Peyer's patch (tissue), 4 donors: ENCODE measurements at regions not wholly inside any gene's neighbourhood (a gene's known extent, or its start where the extent isn't known, plus 50 kb on each side); places are given as distances from the start of the nearest gene placed in this dataset.

Experiments used
- POLR2A ChIP-seq, 2 donors: fragments of 450-650 bp; IDR thresholded peaks; one replicate each; pipeline ENCODE4 v1.5.1; 2017; ENCODE audit warnings: antibody characterized with exemption in 2 of 2, mild to moderate bottlenecking in 2 of 2, moderate library complexity in 2 of 2
- TF ChIP-seq, protein P1 (sequence below), 6 experiments: fragments of 450-650 bp in 4 of 6; fragments of 200-600 bp in 2 of 6; sonication (generic) in 1 of 6; IDR thresholded peaks; one replicate each; pipeline ENCODE4 v1.5.1; 2017 to 2019; ENCODE audit warnings: antibody characterized with exemption in 6 of 6, mild to moderate bottlenecking in 3 of 6, moderate library complexity in 1 of 6

DNA sequence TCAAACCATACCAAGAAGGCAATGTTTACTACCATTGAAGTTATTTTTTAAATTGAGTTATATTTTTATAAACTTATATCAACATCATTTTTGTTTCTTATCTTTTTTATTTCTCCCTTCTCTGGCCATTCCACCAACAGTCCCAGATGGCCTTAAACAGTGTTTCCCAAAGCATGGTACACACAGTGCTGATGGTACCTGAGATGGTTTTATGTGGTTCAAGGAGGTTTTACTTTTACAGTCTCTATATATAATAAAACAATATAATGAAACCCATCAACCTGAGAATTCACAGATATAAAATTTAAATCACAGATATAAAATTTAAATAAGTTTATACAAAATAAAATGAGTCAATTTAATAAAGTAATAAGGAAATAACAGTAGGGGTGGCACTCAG lies 65.1 kb upstream of the MSTN start:
- TF ChIP-seq POLR2A (IDR thresholded peaks at IDR 0.05): no peak
- TF ChIP-seq, protein P1, sequence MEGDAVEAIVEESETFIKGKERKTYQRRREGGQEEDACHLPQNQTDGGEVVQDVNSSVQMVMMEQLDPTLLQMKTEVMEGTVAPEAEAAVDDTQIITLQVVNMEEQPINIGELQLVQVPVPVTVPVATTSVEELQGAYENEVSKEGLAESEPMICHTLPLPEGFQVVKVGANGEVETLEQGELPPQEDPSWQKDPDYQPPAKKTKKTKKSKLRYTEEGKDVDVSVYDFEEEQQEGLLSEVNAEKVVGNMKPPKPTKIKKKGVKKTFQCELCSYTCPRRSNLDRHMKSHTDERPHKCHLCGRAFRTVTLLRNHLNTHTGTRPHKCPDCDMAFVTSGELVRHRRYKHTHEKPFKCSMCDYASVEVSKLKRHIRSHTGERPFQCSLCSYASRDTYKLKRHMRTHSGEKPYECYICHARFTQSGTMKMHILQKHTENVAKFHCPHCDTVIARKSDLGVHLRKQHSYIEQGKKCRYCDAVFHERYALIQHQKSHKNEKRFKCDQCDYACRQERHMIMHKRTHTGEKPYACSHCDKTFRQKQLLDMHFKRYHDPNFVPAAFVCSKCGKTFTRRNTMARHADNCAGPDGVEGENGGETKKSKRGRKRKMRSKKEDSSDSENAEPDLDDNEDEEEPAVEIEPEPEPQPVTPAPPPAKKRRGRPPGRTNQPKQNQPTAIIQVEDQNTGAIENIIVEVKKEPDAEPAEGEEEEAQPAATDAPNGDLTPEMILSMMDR (IDR thresholded peaks at IDR 0.05): no peak
